ENCODE measurements at regions not wholly inside any gene's neighbourhood (a gene's known extent, or its start where the extent isn't known, plus 50 kb on each side); places are given as distances from the start of the nearest gene placed in this dataset.

- intact Hi-C loops (cut with micrococcal nuclease), result no loop called here
- peak; percentile 65 for ATAC-seq
- no peak for DNase-seq
These were observed 369.1 kb upstream of the NOVA1 start for GRCh38 chr14:26966908-26967307.

- intact Hi-C loops (cut with micrococcal nuclease), result no loop called here
These were observed 377.1 kb upstream of the NOVA1 start for GRCh38 chr14:26974965-26975364.

DNA sequence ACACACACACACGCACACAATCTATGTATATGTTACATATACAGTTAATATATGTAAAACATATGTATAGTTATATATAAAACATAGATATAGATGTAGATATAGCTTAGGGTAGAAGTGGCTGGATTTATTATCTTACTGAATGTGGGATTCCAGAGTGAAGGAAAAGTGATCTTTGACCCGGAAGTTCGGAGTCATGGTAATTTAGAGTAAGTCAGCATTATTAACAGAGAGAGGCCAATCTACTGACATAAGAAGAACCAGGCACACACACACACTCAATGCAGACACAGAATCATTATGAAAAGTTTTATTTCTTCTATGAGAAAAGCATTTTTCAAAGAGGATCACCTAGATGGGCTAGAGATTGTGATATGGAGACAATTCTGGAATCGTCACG is 384.2 kb upstream of the NOVA1 start:
- intact Hi-C loops (cut with micrococcal nuclease), result no loop called here
- ATAC-seq (no peak), DNase-seq (no peak)

More at GRCh38 chr14:26974965-26975364, 377.1 kb upstream of the NOVA1 start:
- no peak for ATAC-seq
- DNase-seq, result no peak

GRCh38 chr14:26984311-26985177 is 386.7 kb upstream of the NOVA1 start:
- intact Hi-C loops (cut with micrococcal nuclease), result no loop called here
- ATAC-seq (peak; percentile 67), DNase-seq (peak; percentile 33)

DNA sequence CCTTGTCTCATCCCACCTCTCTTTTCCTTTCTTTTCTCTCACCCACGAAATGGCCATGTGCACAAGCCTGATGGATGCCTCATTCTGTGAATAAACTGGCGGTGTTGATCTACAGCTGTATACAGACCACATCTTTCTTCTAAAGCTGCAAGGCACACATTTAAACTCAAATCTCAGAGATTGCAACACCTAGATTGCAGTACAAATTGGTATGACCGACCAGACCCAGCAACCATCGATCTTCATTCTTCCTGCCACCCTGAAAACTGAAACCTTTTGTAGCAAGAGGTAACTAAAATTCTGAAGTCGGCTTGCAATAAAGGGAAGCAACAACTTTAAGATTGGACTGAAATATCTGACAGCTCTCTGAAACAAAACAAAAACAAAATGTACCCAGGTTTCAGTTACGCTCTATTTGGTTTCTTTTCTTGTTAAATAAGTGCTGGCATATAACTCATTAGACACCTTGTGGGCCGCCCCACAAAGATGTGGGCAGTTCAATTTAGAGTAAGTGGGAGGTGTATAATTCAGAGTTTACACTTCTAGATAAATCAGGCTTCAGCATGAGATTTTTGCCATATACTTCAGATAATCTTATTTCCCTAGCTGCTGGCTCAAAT is 390.0 kb upstream of the NOVA1 start:
- intact Hi-C loops (cut with micrococcal nuclease), result no loop called here
- no peak for DNase-seq
- no peak for ATAC-seq

DNA sequence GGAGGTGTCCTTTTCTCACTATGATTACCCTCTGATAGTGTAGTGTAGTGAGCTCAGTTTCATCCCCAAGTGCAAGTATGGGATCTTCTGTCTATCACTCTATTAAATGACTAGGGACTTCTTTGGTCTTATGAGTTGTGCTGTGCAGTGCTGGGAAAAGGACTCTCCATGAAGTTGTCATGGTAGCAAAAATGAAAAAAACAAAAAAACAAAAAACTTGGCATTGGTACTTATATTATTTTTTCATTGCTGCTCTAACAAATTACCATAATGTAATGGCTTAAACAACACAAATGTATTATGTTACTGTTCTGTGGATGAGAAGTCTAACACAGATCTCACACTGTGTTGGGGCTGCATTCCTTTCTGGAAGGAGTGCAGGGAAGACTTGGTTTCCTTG is 393.1 kb upstream of the NOVA1 start:
- ATAC-seq (no peak), DNase-seq (no peak)
- intact Hi-C loops (cut with micrococcal nuclease), result no loop called here

GRCh38 chr14:26992403-26993115 is 394.7 kb upstream of the NOVA1 start:
- DNase-seq (no peak), ATAC-seq (no peak)
- intact Hi-C loops (cut with micrococcal nuclease), result no loop called here

DNA sequence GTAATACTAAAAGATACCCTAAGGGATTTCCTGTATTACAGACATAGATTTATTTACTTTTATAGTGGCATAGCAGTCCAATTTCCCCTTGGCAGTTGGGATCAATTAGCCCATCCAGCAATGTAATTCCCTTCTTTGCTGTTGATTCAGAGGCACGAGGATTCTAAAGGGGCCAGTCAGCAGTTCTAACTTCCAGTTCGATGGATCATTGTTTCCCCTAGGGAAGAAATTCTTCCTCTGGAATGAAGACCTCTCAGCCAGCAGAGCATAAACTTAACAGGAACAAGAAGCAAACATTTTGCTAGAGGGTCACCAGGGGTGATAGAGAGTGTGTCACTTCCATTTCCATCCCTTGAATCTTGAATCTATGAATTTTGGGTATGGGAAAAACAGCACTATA is 395.7 kb upstream of the NOVA1 start:
- ATAC-seq (no peak), DNase-seq (no peak)
- intact Hi-C loops (cut with micrococcal nuclease), result no loop called here

- no peak for ATAC-seq
- intact Hi-C loops (cut with micrococcal nuclease), result no loop called here
- DNase-seq, result no peak
These were observed 397.5 kb upstream of the NOVA1 start for GRCh38 chr14:26995301-26995700.

DNA sequence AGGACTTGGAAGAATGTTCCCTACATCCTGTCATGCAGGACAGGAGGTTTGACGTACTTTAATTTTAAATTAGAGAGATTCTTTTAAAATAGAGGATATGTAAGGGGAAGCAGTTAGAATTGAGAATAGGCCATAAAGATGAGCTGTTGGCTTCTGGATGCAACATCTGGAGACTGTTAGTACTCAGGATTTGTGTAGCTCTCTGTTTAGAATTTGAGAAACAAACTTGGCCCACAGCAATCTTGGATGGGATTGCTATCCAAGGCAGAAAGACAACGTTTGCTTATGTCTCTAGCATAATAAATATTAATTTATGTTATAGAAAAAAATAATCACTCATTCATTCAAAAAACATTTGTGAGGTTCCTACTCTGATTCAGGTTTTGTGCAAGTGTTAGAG is 398.4 kb upstream of the NOVA1 start:
- intact Hi-C loops (cut with micrococcal nuclease), result no loop called here
- no peak for ATAC-seq
- DNase-seq, result no peak

GRCh38 chr14:27002179-27002578 is 404.3 kb upstream of the NOVA1 start:
- intact Hi-C loops (cut with micrococcal nuclease), result no loop called here
- no peak for DNase-seq
- no peak for ATAC-seq

GRCh38 chr14:27006570-27006969 is 408.7 kb upstream of the NOVA1 start:
- ATAC-seq, result no peak
- DNase-seq, result no peak
- intact Hi-C loops (cut with micrococcal nuclease), result no loop called here

GRCh38 chr14:27008187-27008586 is 410.4 kb upstream of the NOVA1 start:
- DNase-seq (no peak), ATAC-seq (no peak)
- intact Hi-C loops (cut with micrococcal nuclease), result no loop called here

- intact Hi-C loops (cut with micrococcal nuclease), result no loop called here
- no peak for DNase-seq
- ATAC-seq, result no peak
These were observed 414.8 kb upstream of the NOVA1 start for GRCh38 chr14:27012641-27013040.

DNA sequence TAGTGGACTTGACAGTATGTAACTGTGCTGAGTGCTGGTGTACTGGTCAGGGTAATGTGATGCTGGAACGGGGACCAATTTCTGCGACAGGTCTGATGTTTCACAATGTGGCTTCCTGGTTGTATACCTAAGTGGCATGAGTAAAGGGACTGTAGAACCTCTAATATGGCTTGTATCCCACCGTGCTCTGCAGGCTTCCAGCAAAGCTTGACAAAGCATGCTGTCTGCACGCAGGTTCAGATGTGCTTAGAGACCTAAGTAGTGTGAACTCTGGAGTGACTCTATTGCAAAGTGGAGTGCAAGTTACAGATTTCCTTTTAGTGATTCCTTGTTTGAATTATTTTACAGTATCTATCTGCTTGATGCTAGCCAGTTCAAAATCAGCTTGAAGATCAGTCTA is 415.8 kb upstream of the NOVA1 start:
- DNase-seq (no peak), ATAC-seq (no peak)
- intact Hi-C loops (cut with micrococcal nuclease), result no loop called here

GRCh38 chr14:27015065-27015464 is 417.2 kb upstream of the NOVA1 start:
- intact Hi-C loops (cut with micrococcal nuclease), result no loop called here
- ATAC-seq (no peak), DNase-seq (no peak)

- ATAC-seq (no peak), DNase-seq (no peak)
- intact Hi-C loops (cut with micrococcal nuclease), result no loop called here
These were observed 427.8 kb upstream of the NOVA1 start for GRCh38 chr14:27025648-27026047.

- intact Hi-C loops (cut with micrococcal nuclease), result no loop called here
- DNase-seq (no peak), ATAC-seq (no peak)
These were observed 428.3 kb upstream of the NOVA1 start for GRCh38 chr14:27026097-27026496.

DNA sequence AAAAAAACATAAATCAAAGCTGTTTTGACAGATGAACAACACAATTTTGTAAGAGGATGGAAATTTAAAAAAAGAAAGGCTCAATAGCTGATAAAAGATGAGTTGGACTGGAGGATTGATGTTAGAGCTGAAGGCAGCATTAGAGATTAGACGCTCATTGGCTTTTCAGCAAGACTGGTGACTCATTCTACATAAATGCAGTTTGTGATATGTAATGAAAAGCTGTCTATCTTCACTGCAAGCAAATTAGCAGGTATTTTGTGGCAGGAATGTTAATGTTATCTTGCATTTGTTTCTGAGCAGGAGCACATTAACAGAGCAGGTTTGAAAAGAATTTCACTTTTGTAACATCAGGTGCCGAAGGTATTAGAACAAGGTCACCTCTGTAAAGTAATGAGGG is 442.7 kb upstream of the NOVA1 start:
- no peak for DNase-seq
- intact Hi-C loops (cut with micrococcal nuclease), result no loop called here
- no peak for ATAC-seq

DNA sequence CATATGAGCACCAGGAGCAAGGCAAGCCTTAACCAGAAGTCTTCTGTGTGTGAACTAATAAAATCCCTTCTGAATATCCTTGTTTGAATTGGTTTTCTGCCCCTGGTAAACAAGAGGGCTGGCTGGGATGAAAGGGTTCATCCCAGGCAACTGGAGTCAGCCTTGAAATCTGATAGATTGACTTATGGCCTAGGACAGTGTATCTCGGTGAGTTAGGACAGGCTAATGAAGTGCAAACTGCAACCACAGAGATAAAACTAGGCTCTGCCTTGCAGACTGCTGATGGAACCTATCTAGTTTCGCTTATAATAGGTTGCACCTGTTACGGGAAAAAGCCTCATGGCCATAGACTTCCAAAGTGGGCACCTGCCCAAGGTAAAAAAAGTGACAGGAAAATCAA is 451.9 kb upstream of the NOVA1 start:
- no peak for DNase-seq
- ATAC-seq, result no peak
- intact Hi-C loops (cut with micrococcal nuclease), result no loop called here
